HepG2 (cell line): ENCODE measurements at regions not wholly inside any gene's neighbourhood (a gene's known extent, or its start where the extent isn't known, plus 50 kb on each side); places are given as distances from the start of the nearest gene placed in this dataset.
A peak's percentile ranks its signal among the peaks of the same experiment; 100 is the strongest.

Experiments
- ATAC-seq: fragments of 200-7000 bp; cut with Tn5 transposase; 3 replicates; pipeline ENCODE4 v1.9.1; 2020; ENCODE audit warnings: mild to moderate bottlenecking, moderate library complexity
- BruUV-seq: library from RNA; stranded (reverse); fragments of 400-500 nt; replicated peaks from 2 replicates; lab custom pipeline; 2021; lab: Mats Ljungman, UMichigan
- CTCF ChIA-PET: fragments of 300-600 bp; formaldehyde crosslinking; extraction: SDS; loops from one replicate; lab custom pipeline; 2021; ENCODE audit warnings: low total read pairs, inconsistent platforms, low intra/inter-chr PET ratio; lab: Yijun Ruan, JAX
- POLR2A ChIA-PET: fragments of 350-600 bp; sonication (Branson Sonifier 250); formaldehyde crosslinking; loops from one replicate; lab custom pipeline; 2020; ENCODE audit warnings: antibody characterized with exemption, inconsistent platforms; lab: Yijun Ruan, JAX
- DNase-seq: peaks from one replicate; pipeline ENCODE4 v3.0.0-alpha.2; 2015; ENCODE audit warnings: low spot score
- FAIRE-seq: peaks from 3 replicates; lab custom pipeline; 2011; peaks lifted over from hg19 to GRCh38; lab: Jason Lieb, UNC
- H2AFZ ChIP-seq: one replicate; pipeline ENCODE4 v1.6.1; 2011; ENCODE audit warnings: low read length, inconsistent platforms
- H3K27ac ChIP-seq: fragments of 300-600 bp; 3 replicates; pipeline ENCODE4 v1.8.0; 2011; ENCODE audit warnings: mixed run types, mild to moderate bottlenecking, mixed read lengths, low read length, inconsistent platforms; ENCODE audit not compliant: insufficient read depth; ENCODE audit errors: extremely low read length
- H3K27me3 ChIP-seq, 2 experiments: fragments of 200-600 bp in 1 of 2; 2 replicates in 1 of 2; 3 replicates in 1 of 2; pipeline versions ENCODE4 v1.6.0 to v1.8.0; 2011; ENCODE audit warnings: low read length in 2 of 2, mild to moderate bottlenecking in 2 of 2, moderate library complexity in 2 of 2, inconsistent platforms in 1 of 2; ENCODE audit not compliant: insufficient read depth in 2 of 2, control insufficient read depth in 1 of 2
- H3K36me3 ChIP-seq, 2 experiments: fragments of 200-600 bp in 1 of 2; replicated peaks in 1 of 2; 2 replicates in 1 of 2; 3 replicates in 1 of 2; pipeline versions ENCODE4 v1.5.1 to v1.8.0; 2011; ENCODE audit warnings: low read length in 2 of 2, inconsistent platforms in 1 of 2; ENCODE audit not compliant: insufficient read depth in 2 of 2, control insufficient read depth in 1 of 2
- H3K4me1 ChIP-seq: 2 replicates; pipeline ENCODE4 v1.5.1; 2012; ENCODE audit warnings: low read length, inconsistent platforms; ENCODE audit not compliant: insufficient read depth
- H3K4me2 ChIP-seq: 2 replicates; pipeline ENCODE4 v1.6.0; 2011; ENCODE audit warnings: low read depth, low read length, inconsistent platforms
- H3K4me3 ChIP-seq, 3 experiments: fragments of 200-600 bp in 1 of 3; sonication (generic), shearing (Covaris generic) in 1 of 3; replicated peaks in 1 of 3; 2 replicates each; pipeline ENCODE4 v1.5.1; 2011 to 2016; ENCODE audit warnings: low read length in 3 of 3, inconsistent platforms in 2 of 3, low read depth in 2 of 3, mild to moderate bottlenecking in 2 of 3, control low read depth in 1 of 3, mixed read lengths in 1 of 3; ENCODE audit not compliant: insufficient read depth in 1 of 3
- H3K79me2 ChIP-seq: one replicate; pipeline ENCODE4 v1.6.1; 2011; ENCODE audit warnings: low read length, inconsistent platforms; ENCODE audit not compliant: insufficient read depth
- H3K9ac ChIP-seq: 2 replicates; pipeline ENCODE4 v1.6.0; 2011; ENCODE audit warnings: mild to moderate bottlenecking, low read depth, low read length, inconsistent platforms; ENCODE audit not compliant: insufficient read depth
- H3K9me3 ChIP-seq: 2 replicates; pipeline ENCODE4 v1.5.1; 2012; ENCODE audit warnings: mild to moderate bottlenecking, low read length
- H4K20me1 ChIP-seq: 2 replicates; pipeline ENCODE4 v1.6.0; 2011; ENCODE audit warnings: inconsistent platforms, mild to moderate bottlenecking, low read length, moderate library complexity; ENCODE audit not compliant: insufficient read depth
- ASH2L ChIP-seq: fragments of 300-600, 200-600 bp; sonication (generic); IDR thresholded peaks from 2 replicates; pipeline ENCODE4 v1.7.0; 2017; ENCODE audit warnings: low read depth, mild to moderate bottlenecking, moderate library complexity, mixed read lengths, low read length; ENCODE audit not compliant: insufficient read length
- CC2D1A ChIP-seq: sonication (generic); formaldehyde crosslinking; IDR thresholded peaks from 2 replicates; pipeline ENCODE4 v1.8.1; 2023; ENCODE audit warnings: mild to moderate bottlenecking, missing genetic modification reagents
- EED ChIP-seq: sonication (generic); formaldehyde crosslinking; IDR thresholded peaks from 2 replicates; pipeline ENCODE4 v1.5.0; 2020; ENCODE audit warnings: mild to moderate bottlenecking, missing genetic modification reagents
- IRF2 ChIP-seq: IDR thresholded peaks from 2 replicates; pipeline ENCODE4 v1.6.1; 2018; ENCODE audit warnings: missing genetic modification reagents, missing compliant biosample characterization
- JDP2 ChIP-seq: sonication (generic); formaldehyde crosslinking; IDR thresholded peaks from 2 replicates; pipeline ENCODE4 v1.8.1; 2022; ENCODE audit warnings: missing genetic modification reagents, borderline replicate concordance
- KLF15 ChIP-seq: sonication (generic); formaldehyde crosslinking; IDR thresholded peaks from 2 replicates; pipeline ENCODE4 v1.8.1; 2023; ENCODE audit warnings: borderline replicate concordance, mild to moderate bottlenecking, inconsistent platforms, missing genetic modification reagents, mixed read lengths
- MLXIP ChIP-seq: sonication (generic); formaldehyde crosslinking; IDR thresholded peaks from 2 replicates; pipeline ENCODE4 v1.9.0; 2021; ENCODE audit warnings: missing genetic modification reagents, borderline replicate concordance
- MXD3 ChIP-seq: IDR thresholded peaks from 2 replicates; pipeline ENCODE4 v1.6.1; 2016; ENCODE audit warnings: mild to moderate bottlenecking, missing biosample characterization, missing genetic modification reagents
- PCBP2 ChIP-seq: fragments of 200-400 bp; formaldehyde crosslinking; optimal IDR thresholded peaks from 2 replicates; pipeline ENCODE3; 2018; ENCODE audit warnings: low read length, low read depth; ENCODE audit not compliant: poor library complexity, severe bottlenecking
- RBM22 ChIP-seq: fragments of 200-400 bp; formaldehyde crosslinking; optimal IDR thresholded peaks from 2 replicates; pipeline ENCODE3; 2017; ENCODE audit warnings: mild to moderate bottlenecking, low read length, moderate library complexity
- RFXANK ChIP-seq: IDR thresholded peaks from 2 replicates; pipeline ENCODE4 v1.6.1; 2016
- ZNF383 ChIP-seq: sonication (generic); formaldehyde crosslinking; IDR thresholded peaks from 2 replicates; pipeline ENCODE4 v1.4.0; 2020; ENCODE audit warnings: missing genetic modification reagents, mild to moderate bottlenecking, borderline replicate concordance
- ZNF430 ChIP-seq: sonication (generic); formaldehyde crosslinking; IDR thresholded peaks from 2 replicates; pipeline ENCODE4 v1.9.0; 2021; ENCODE audit warnings: mild to moderate bottlenecking, missing genetic modification reagents
- ZNF530 ChIP-seq: sonication (generic); formaldehyde crosslinking; IDR thresholded peaks from 2 replicates; pipeline ENCODE4 v1.5.0; 2020; ENCODE audit warnings: low read depth, mild to moderate bottlenecking, missing genetic modification reagents
- ZNF577 ChIP-seq: sonication (generic); formaldehyde crosslinking; IDR thresholded peaks from 2 replicates; pipeline ENCODE4 v1.4.0; 2020; ENCODE audit warnings: mild to moderate bottlenecking, low read depth, missing genetic modification reagents, borderline replicate concordance
- ZNF607 ChIP-seq: sonication (generic); formaldehyde crosslinking; IDR thresholded peaks from 2 replicates; pipeline ENCODE4 v1.5.1; 2020; ENCODE audit warnings: missing genetic modification reagents, mild to moderate bottlenecking, borderline replicate concordance
- WGBS: methylation state at CpG from one replicate; pipeline ENCODE4 v1.1.6; 2017; ENCODE audit warnings: low lambda C conversion rate; 5-methylcytosine and 5-hydroxymethylcytosine counted together
- in situ Hi-C: cut with HindIII; loops from 2 replicates; pipeline ENCODE4 v1.10.0; 2017; ENCODE audit warnings: low pct_unique_long_range_greater_than_20kb; ENCODE audit not compliant: extremely low pct_ligation_motif_present
- intact Hi-C: fragments of 100-400 bp; cut with micrococcal nuclease; formaldehyde crosslinking; loops from one replicate; pipeline ENCODE4 v1.10.0; 2022; ENCODE audit not compliant: unreplicated experiment

- Histone ChIP-seq H3K9me3 (peaks cover 17% of the 10 kb centered on the region; the same call in 1 of the 2 replicates), H3K79me2 (no peaks in the 10 kb centered on the region), H3K27me3 (no peaks in the 10 kb centered on the region), H2AFZ (no peak overlapping the region), H3K4me2 (no peak overlapping the region), H4K20me1 (no peaks in the 10 kb centered on the region), H3K4me1 (no peaks in the 10 kb centered on the region), H3K4me3 (no peak overlapping the region), H3K9ac (no peak overlapping the region), H3K36me3 (no peaks in the 10 kb centered on the region), H3K27ac (no peak overlapping the region)
- DNase-seq = no peak
- intact Hi-C loops (no loop called here), in situ Hi-C loops (no loop called here)
- CTCF ChIA-PET = no interaction called here
- no TSS peak for BruUV-seq
- FAIRE-seq = no peak
- TF ChIP-seq ZNF607 (CRISPR knock-in tag) (no peak), KLF15 (no peak)
- ATAC-seq = no peak
- 19% methylated on average over 3 of the region's 3 CpGs for WGBS
- POLR2A ChIA-PET = no interaction called here
Observed at GRCh38 chr1:103373991-103374390, 151.5 kb upstream of the RNPC3 start.

DNA sequence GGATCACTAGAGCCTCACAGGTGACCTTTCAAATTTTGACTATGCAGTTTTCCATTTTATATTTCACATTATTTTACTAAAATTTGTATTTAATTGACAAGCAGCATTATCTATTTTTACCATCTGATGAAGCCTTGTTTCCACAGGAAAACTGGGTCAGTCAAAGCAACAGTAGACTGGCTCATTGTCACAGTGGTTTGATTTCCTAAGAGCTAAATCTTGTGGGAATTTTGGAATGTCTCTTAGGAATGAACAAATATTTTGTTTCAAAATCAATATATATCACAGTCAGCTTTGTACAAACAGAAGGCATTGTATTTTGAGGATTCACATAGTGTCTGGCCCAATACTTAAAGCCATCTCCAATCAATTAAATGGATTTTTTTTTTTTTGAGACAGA, 152.6 kb upstream of the RNPC3 start:
- no TSS peak for BruUV-seq
- no peak for TF ChIP-seq MLXIP (CRISPR knock-in tag)
- TF ChIP-seq RFXANK (CRISPR knock-in tag) = no peak
- no peak for TF ChIP-seq EED
- TF ChIP-seq ZNF530 = no peak
- no peak for TF ChIP-seq PCBP2
- no peak for TF ChIP-seq JDP2
- no peak for TF ChIP-seq IRF2 (CRISPR knock-in tag)
- no peak for TF ChIP-seq ZNF383 (CRISPR knock-in tag)
- no peak for TF ChIP-seq CC2D1A (CRISPR knock-in tag)
- TF ChIP-seq MXD3 (CRISPR knock-in tag) = no peak
- no peak for TF ChIP-seq ZNF577 (CRISPR knock-in tag)
- TF ChIP-seq ASH2L = no peak
- TF ChIP-seq RBM22 = no peak
- TF ChIP-seq ZNF430 (CRISPR knock-in tag) = no peak

More for the DNA sequence above, 152.6 kb upstream of the RNPC3 start:
- Histone ChIP-seq H3K4me3 (no peak overlapping the region), H3K9ac (no peak overlapping the region), H3K27ac (no peak overlapping the region), H4K20me1 (no peaks in the 10 kb centered on the region), H3K79me2 (no peaks in the 10 kb centered on the region), H3K9me3 (peaks cover 17% of the 10 kb centered on the region; the same call in 1 of the 2 replicates), H3K4me2 (no peak overlapping the region), H2AFZ (no peak overlapping the region), H3K4me1 (no peaks in the 10 kb centered on the region), H3K36me3 (no peaks in the 10 kb centered on the region), H3K27me3 (no peaks in the 10 kb centered on the region)
- ChIA-PET POLR2A (no interaction called here), CTCF (no interaction called here)
- in situ Hi-C loops = no loop called here
- DNase-seq (peak; percentile 1), ATAC-seq (no peak), FAIRE-seq (no peak)
- intact Hi-C loops = no loop called here
